OCI-LY1 (cell line): ENCODE measurements at regions not wholly inside any gene's neighbourhood (a gene's known extent, or its start where the extent isn't known, plus 50 kb on each side); places are given as distances from the start of the nearest gene placed in this dataset.

Source experiments
- CTCF ChIP-seq: fragments of 200-600 bp; sonication (generic), shearing (Covaris generic); IDR thresholded peaks from 2 replicates; pipeline ENCODE4 v1.5.1; 2017; ENCODE audit warnings: mild to moderate bottlenecking, antibody characterized with exemption, low read length, moderate library complexity, mixed read lengths
- EZH2 ChIP-seq: fragments of 200-600 bp; sonication (generic), shearing (Covaris generic); IDR thresholded peaks from 2 replicates; pipeline ENCODE4 v1.8.0; 2017; ENCODE audit warnings: borderline replicate concordance, mixed run types, mild to moderate bottlenecking, antibody characterized with exemption, low read length, moderate library complexity, mixed read lengths

GRCh38 chr12:42812871-42813270, 223.3 kb upstream of the PRICKLE1 start:
- TF ChIP-seq CTCF (no peak), EZH2 (no peak)
